PC-3 (cell line): ENCODE measurements at regions not wholly inside any gene's neighbourhood (a gene's known extent, or its start where the extent isn't known, plus 50 kb on each side); places are given as distances from the start of the nearest gene placed in this dataset.

Experiments used
- ATAC-seq: fragments of 200-7000 bp; cut with Tn5 transposase; 2 replicates; pipeline ENCODE4 v1.9.1; 2020; ENCODE audit warnings: mild to moderate bottlenecking, moderate library complexity
- BruUV-seq: library from RNA; stranded (reverse); fragments of 400-500 nt; replicated peaks from 2 replicates; lab custom pipeline; 2021; lab: Mats Ljungman, UMichigan
- CTCF ChIA-PET: fragments of 300-600 bp; sonication (Branson Sonifier 250); formaldehyde crosslinking; loops from one replicate; lab custom pipeline; 2022; ENCODE audit warnings: antibody characterized with exemption; lab: Charles Lee
- POLR2A ChIA-PET: fragments of 300-600 bp; sonication (Branson Sonifier 250); formaldehyde crosslinking; loops from one replicate; lab custom pipeline; 2022; ENCODE audit warnings: antibody characterized with exemption; ENCODE audit not compliant: unreplicated experiment; lab: Charles Lee
- DNase-seq: peaks from one replicate; pipeline ENCODE4 v3.0.0-alpha.2; 2015
- H2AFZ ChIP-seq: fragments of 300-600 bp; sonication (generic); 2 replicates; pipeline ENCODE4 v1.6.0; 2016; ENCODE audit warnings: antibody characterized with exemption, low read length
- H3F3A ChIP-seq: fragments of 300-600 bp; sonication (generic); one replicate; pipeline ENCODE4 v1.6.0; 2017; ENCODE audit warnings: antibody characterized with exemption, low read length, control low read depth, mild to moderate bottlenecking; ENCODE audit not compliant: unreplicated experiment
- H3K27ac ChIP-seq: fragments of 300-600 bp; sonication (generic); 2 replicates; pipeline ENCODE4 v1.5.1; 2016; ENCODE audit warnings: mild to moderate bottlenecking, low read length
- H3K27me3 ChIP-seq: fragments of 300-600 bp; sonication (generic); 2 replicates; pipeline ENCODE4 v1.6.1; 2016; ENCODE audit warnings: low read length, mixed read lengths
- H3K36me3 ChIP-seq: fragments of 300-600 bp; sonication (generic); 2 replicates; pipeline ENCODE4 v1.6.1; 2016; ENCODE audit warnings: low read depth, mixed run types, low read length, mixed read lengths
- H3K4me1 ChIP-seq: fragments of 300-600 bp; sonication (generic); 2 replicates; pipeline ENCODE4 v1.5.1; 2016; ENCODE audit warnings: low read length; ENCODE audit not compliant: insufficient read depth
- H3K4me2 ChIP-seq: fragments of 300-600 bp; sonication (generic); 2 replicates; pipeline ENCODE4 v1.6.0; 2016; ENCODE audit warnings: low read length
- H3K4me3 ChIP-seq: fragments of 300-600 bp; sonication (generic); 2 replicates; pipeline ENCODE4 v1.5.1; 2016; ENCODE audit warnings: mild to moderate bottlenecking, low read length, mixed read lengths
- H3K79me2 ChIP-seq: fragments of 300-600 bp; sonication (generic); 2 replicates; pipeline ENCODE4 v1.6.1; 2017; ENCODE audit warnings: low read length, mixed read lengths
- H3K9ac ChIP-seq: fragments of 300-600 bp; sonication (generic); 2 replicates; pipeline ENCODE4 v1.6.0; 2016; ENCODE audit warnings: mild to moderate bottlenecking, low read length
- H3K9me2 ChIP-seq: fragments of 300-600 bp; sonication (generic); replicated peaks from 2 replicates; pipeline ENCODE4 v1.6.1; 2016; ENCODE audit warnings: mixed run types, low read length, mixed read lengths
- H3K9me3 ChIP-seq: fragments of 300-600 bp; sonication (generic); 2 replicates; pipeline ENCODE4 v1.6.1; 2016; ENCODE audit warnings: low read length, mixed read lengths
- H4K20me1 ChIP-seq: fragments of 300-600 bp; sonication (generic); 2 replicates; pipeline ENCODE4 v1.6.1; 2016; ENCODE audit warnings: low read length, mixed read lengths
- EZH2 ChIP-seq: fragments of 300-600 bp; sonication (generic); IDR thresholded peaks from one replicate; pipeline ENCODE4 v1.6.1; 2017; ENCODE audit warnings: antibody characterized with exemption, mild to moderate bottlenecking, low read length; ENCODE audit not compliant: unreplicated experiment
- EZH2phosphoT487 ChIP-seq: fragments of 300-600 bp; sonication (generic); IDR thresholded peaks from 2 replicates; pipeline ENCODE4 v1.6.1; 2018; ENCODE audit warnings: mild to moderate bottlenecking, antibody characterized with exemption, low read length, borderline replicate concordance
- intact Hi-C: fragments of 100-400 bp; cut with micrococcal nuclease; formaldehyde crosslinking; loops from 2 replicates; pipeline ENCODE4 v1.9.0; 2023
- TF ChIP-seq, protein P1 (sequence below): fragments of 300-600 bp; sonication (generic); conservative IDR thresholded peaks from 2 replicates; pipeline ENCODE4 v1.5.1; 2017; ENCODE audit warnings: antibody characterized with exemption, low read depth, mild to moderate bottlenecking, low read length

DNA sequence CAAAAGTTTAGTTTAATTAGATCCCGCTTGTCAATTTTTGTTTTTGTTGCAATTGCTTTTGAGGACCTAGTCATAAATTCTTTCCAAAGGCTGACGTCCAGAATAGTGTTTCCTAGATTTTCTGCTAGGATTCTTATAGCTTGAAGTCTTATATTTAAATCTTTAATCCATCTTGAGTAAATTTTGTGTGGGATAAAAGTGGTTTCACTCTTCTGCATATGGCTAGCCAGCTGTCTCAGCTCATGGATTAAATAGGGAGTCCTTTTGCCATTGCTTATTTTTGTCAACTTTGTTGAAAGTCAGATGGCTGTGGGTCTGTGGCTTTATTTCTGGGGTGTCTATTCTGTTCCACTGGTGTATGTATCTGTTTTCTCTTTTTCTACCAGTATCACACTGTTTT lies 801.3 kb upstream of the ADGRL4 start:
- no TSS peak for BruUV-seq
- POLR2A ChIA-PET, result no interaction called here
- Histone ChIP-seq H3K36me3 (no peaks in the 10 kb centered on the region), H3K4me2 (no peak overlapping the region), H3K27ac (no peak overlapping the region), H3K4me3 (no peak overlapping the region), H3K9me3 (no peaks in the 10 kb centered on the region), H3F3A (no peaks in the 10 kb centered on the region), H3K9me2 (no peaks in the 10 kb centered on the region), H3K79me2 (no peaks in the 10 kb centered on the region), H3K4me1 (peaks cover 11% of the 10 kb centered on the region), H4K20me1 (no peaks in the 10 kb centered on the region), H2AFZ (no peak overlapping the region), H3K9ac (no peak overlapping the region), H3K27me3 (no peaks in the 10 kb centered on the region)
- intact Hi-C loops, result no loop called here
- DNase-seq (no peak), ATAC-seq (no peak)
- TF ChIP-seq, protein P1, sequence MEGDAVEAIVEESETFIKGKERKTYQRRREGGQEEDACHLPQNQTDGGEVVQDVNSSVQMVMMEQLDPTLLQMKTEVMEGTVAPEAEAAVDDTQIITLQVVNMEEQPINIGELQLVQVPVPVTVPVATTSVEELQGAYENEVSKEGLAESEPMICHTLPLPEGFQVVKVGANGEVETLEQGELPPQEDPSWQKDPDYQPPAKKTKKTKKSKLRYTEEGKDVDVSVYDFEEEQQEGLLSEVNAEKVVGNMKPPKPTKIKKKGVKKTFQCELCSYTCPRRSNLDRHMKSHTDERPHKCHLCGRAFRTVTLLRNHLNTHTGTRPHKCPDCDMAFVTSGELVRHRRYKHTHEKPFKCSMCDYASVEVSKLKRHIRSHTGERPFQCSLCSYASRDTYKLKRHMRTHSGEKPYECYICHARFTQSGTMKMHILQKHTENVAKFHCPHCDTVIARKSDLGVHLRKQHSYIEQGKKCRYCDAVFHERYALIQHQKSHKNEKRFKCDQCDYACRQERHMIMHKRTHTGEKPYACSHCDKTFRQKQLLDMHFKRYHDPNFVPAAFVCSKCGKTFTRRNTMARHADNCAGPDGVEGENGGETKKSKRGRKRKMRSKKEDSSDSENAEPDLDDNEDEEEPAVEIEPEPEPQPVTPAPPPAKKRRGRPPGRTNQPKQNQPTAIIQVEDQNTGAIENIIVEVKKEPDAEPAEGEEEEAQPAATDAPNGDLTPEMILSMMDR, result no peak
- TF ChIP-seq EZH2phosphoT487 (no peak), EZH2 (no peak)
- CTCF ChIA-PET, result no interaction called here

DNA sequence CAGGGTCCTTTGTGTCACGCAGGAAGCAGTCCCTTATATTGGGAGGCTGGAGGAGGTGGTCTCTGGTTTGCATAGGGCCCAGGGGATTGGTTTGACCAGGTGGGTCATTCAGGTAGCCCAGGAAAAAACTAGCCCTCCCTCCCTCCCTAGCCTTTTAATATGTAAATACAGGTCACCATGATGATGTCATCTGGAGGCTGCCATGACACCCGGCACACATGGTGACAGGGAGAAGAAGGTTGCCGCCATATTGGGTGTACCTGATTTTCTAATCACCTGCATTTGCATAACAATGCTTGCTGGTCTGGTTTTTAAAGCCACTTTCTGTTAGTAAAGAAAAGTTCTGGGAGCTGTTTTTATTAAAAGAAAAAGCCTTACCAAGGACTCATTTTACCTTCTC lies 791.0 kb upstream of the ADGRL4 start:
- no peaks in the 10 kb centered on the region for H3K27me3 ChIP-seq
- H3K9me3 ChIP-seq, result no peaks in the 10 kb centered on the region
- H3K9me2 ChIP-seq, result no peaks in the 10 kb centered on the region
- TF ChIP-seq EZH2 (no peak), EZH2phosphoT487 (no peak)
- TF ChIP-seq, protein P1, result no peak
- no peaks in the 10 kb centered on the region for H3F3A ChIP-seq
- H3K4me3 ChIP-seq, result no peak overlapping the region
- ChIA-PET CTCF (no interaction called here), POLR2A (no interaction called here)
- H3K9ac ChIP-seq, result no peak overlapping the region
- ATAC-seq (no peak), DNase-seq (no peak)
- no TSS peak for BruUV-seq
- H4K20me1 ChIP-seq, result no peaks in the 10 kb centered on the region
- intact Hi-C loops, result no loop called here
- H3K27ac ChIP-seq, result no peak overlapping the region
- H3K4me1 ChIP-seq, result no peaks in the 10 kb centered on the region
- no peaks in the 10 kb centered on the region for H3K36me3 ChIP-seq
- no peaks in the 10 kb centered on the region for H3K79me2 ChIP-seq
- H3K4me2 ChIP-seq, result no peak overlapping the region
- no peak overlapping the region for H2AFZ ChIP-seq

DNA sequence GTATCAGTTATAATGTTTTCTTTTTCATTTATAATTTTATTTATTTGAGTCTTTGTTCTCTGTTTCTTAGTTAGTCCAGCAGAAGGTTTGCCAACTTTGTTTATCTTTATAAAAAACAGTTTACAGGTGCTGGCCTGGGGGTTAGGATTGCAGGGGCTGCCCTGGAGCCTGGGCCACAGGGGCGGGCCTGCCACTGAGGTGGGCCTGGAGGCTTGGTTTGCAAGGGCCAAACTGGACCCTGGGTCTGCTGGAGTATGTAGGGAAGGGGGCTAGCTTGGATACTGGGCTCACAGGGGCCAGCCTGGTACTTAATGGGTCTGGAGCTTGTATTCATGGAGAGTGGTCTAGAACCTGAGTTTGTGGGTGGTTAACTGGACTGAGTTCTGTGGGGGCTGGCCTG lies 789.9 kb upstream of the ADGRL4 start:
- POLR2A ChIA-PET, result no interaction called here
- Histone ChIP-seq H3K4me3 (no peak overlapping the region), H3K9me3 (no peaks in the 10 kb centered on the region), H3K27me3 (no peaks in the 10 kb centered on the region), H3K36me3 (no peaks in the 10 kb centered on the region), H2AFZ (no peak overlapping the region), H3K27ac (no peak overlapping the region), H3K4me1 (no peaks in the 10 kb centered on the region), H3K9me2 (no peaks in the 10 kb centered on the region), H3K9ac (no peak overlapping the region), H3K4me2 (no peak overlapping the region), H4K20me1 (no peaks in the 10 kb centered on the region), H3K79me2 (no peaks in the 10 kb centered on the region), H3F3A (no peaks in the 10 kb centered on the region)
- no TSS peak for BruUV-seq
- DNase-seq (no peak), ATAC-seq (no peak)
- TF ChIP-seq EZH2phosphoT487, result no peak
- TF ChIP-seq, protein P1, result no peak
- TF ChIP-seq EZH2, result no peak
- CTCF ChIA-PET, result no interaction called here
- intact Hi-C loops, result no loop called here
